ENCODE measurements at regions not wholly inside any gene's neighbourhood (a gene's known extent, or its start where the extent isn't known, plus 50 kb on each side); places are given as distances from the start of the nearest gene placed in this dataset.

DNA sequence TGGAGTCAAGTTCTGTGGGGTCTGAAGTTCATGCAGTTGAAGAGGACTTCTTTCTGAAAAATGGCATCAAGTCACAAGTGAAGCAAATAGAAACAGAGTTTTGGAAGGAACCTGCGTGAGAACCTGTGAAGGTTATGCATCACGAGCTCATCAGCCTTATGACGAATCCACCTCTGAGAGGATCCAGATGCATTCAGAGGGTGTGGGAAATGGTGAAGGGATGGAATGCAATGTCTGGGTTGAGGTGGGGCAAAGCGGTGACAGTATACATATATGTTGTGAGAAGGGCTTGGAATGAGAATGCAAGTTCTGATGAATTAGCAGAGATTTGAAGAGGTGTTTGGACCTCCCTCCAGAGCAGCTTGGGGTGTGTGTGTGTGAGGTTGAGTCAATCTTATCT, 382.1 kb upstream of the TBL1XR1 start:
- no peak for DNase-seq

DNA sequence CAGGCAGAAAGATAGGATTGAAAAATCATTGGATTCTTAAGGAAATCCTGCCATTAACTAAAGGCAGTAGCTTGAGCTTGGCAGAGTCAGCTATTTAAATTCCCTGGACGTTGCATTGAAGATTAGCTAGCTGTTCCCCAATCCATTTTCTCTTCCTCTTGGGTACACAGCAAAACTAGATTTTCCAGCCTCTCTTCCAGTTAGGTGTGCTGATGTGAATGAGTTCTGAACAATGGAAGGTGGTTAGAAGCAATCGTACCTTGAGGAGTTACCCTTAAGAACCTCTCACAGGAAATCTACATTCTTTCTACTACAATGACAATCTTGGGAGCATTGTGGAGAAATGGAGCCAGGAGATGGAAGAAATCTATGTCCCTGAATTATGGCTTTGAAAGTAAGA, 383.2 kb upstream of the TBL1XR1 start:
- DNase-seq: no peak

DNA sequence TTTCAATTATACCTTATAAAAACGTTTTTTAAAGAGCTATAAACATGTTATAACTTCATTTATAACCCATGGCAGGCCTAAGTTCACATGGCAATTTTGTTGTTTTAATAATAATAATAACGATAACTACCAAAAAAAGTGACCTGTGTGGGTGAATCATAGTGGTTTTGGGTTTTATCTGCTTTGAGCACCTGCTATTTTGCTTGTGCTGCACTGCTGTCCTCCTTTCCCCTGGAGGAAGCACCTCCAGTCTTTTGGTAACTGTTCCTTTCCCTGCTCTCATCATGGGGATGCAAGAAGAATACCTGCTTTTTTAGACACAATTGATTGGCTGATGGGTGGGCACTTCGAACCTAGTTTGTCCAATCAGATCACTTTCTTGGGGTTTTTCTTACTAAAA, 388.0 kb upstream of the TBL1XR1 start:
- DNase-seq: no peak

DNA sequence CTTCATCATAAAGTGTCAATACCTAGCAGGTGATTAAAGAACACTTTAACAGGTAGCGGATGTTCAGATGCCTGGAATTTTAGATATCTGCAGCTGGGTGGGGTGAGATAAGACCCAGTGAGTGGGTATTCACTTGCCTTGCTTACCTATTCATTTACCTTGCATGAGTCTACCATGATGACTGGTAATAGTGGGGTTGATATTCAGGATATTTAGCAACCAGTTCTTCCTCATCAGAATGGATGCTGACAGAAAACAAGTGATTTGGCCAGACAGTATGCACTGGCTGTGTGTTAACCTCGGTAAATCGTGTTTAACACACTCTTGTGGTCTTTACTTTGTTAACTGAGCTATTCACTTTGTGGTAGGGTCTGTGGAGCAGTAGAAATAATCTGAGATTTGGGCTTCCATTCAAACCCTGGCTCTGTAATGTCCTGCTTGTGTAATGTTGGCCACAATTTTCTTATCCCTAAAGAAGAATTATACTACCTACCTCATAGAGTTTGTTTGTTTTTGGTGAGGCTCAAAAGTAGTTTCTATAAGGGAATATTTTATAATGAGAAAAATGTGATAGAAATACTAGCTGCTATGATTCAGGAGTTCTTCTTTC, 391.9 kb upstream of the TBL1XR1 start:
- DNase-seq: no peak

DNA sequence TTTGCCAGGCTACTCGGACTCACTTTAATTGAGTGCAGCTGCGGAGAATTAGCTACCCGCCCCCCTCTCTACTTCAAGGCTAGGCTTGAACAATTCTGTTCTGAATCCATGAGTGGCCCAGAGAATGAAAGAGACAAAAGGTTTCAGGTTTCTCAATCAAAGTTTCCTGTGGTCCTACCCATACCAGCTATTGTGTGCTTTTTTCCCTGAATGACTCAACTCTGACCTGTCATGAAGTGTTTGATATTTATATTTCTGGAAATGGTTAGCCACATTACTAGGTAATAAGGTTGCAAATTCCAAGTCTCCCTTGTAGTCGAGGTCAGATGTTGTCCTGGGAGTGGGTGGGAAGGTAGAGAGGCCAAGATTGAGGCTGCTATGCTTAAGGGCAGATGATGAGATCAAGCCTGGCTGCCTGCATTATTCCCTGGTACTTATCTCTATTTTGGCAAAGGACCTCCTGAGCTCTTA, 392.7 kb upstream of the TBL1XR1 start:
- no peak for DNase-seq

DNA sequence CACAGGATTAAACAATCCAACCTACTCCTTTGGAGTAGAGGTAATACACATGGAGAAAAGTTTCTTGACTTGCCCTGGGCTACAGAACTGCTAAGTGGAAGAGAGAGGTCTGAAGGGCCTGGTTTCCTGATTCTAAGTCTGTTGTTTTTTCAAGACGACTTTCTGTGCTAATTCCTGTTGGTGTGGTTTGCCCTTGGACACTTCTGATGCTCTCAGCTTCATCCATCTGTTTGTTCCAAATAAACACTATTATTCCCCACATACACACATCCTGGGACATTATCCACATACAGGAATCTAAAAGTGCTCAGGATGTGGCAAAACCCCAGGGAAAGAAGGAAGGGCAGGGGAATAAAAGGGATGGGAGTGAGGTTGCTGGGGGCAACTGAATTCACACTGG, 393.5 kb upstream of the TBL1XR1 start:
- DNase-seq: no peak

DNA sequence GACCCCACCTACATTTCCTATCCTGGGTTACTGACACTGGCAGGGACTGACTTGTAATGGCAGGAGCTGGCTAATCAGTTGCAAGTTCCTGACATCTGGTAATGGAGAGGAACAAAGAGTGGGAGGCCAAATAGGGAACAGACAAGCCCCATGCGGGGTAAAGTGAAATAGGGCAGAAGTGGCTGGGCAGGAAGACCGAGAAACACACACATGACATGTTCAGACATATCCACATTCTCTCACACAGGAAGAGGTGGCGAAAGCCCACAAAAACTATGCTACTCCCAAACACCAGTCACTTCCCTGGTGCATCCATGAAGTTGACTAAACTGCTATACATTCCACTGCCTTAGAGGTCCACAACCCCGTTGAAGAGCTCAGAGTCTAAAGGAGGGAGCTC, 394.1 kb upstream of the TBL1XR1 start:
- DNase-seq: no peak

DNA sequence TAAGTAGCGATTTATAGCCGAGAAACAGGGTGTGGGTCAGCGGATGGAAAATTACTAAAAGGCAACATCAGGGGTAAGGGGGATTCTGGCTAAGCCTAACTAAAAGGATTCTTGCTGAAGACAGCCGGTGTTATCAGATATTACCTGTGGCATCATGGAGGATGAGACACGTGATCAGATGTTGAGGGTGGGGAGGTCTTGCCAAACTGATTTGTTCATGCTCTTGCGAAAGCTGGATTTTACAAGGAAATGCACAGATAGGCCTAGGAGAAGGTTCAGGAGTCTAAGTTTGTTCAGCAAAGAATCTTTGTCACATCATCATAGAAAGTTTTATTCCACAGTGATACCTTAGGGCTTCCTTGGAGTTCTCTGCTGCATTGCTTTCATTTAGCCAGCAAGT, 396.8 kb upstream of the TBL1XR1 start:
- DNase-seq: no peak

DNA sequence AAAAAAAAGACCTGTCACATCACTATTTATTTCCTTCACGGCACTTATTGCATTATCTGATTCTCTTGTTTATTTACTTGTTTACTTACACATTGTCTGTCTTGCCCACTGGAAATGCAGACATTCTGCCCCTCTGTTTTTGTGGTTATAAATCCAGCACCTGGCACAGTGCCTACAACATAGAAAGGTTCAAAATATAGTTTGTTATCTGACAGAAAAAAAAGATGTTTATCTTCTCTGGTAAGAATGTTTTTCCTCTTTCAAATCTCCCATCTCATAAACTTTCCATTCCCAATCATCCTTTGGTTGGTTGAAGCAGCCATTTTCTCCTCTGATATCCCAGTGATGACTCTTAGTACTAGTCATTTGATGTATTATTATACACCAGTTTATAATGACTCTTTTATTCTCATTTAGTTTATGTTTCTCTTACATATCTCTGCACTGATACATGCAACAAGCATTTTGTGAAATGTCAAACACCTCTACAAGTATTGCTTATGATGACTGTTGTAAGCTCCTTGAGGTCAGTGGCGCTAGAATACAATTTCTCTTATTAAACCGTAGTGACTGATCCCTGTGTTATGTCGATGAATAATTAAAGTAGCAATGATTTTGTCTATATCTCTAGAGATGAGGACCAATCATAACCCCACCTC, 398.4 kb upstream of the TBL1XR1 start:
- DNase-seq: no peak

DNA sequence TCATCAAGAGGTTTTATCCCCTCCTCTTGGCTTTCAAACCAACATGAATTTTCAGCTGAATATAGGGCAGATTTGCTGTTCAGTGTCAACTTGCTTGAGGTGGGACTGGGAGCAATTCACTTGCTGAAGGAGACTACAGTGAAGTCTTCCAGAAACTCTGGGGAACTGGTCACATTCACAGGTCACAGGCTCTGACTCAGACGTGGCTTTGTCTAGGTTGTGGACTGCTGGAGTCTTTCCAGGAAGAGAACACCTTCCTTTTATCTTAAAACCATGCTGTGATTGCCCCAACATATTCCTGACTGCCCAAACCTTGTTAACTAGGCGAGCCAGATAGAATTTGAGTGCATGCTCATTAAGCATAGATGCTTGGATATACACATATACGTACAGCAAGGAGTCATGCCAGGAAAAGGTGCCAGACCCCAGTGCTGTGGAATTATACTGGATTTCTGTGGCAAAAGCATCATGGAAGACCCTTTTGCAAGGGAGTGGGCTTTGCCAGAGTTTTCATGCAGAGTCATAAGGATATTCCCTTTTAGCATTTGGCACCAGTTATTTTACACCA, 399.1 kb upstream of the TBL1XR1 start:
- DNase-seq: no peak

DNA sequence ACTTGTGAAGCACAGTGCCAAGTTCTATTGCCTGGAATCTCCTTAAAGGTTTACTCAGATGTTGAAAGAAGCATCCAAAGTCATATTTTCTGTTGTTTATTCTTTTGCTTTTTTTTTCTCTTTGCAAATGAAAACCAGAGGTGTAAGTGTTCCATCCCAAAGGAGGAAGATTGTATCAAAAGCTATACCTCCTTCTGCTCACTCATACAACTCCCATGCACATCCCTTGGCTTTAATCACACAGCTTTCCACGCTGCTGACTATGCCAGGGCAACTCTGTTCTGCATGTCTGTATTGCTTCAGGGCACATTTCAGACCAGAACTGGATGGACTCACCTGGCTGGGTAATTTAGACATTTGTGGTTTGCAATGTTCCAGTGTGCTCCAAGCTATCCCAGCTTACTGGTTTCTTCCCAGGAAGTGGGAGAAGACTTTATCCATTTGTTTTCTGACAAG, 399.6 kb upstream of the TBL1XR1 start:
- DNase-seq: no peak

DNA sequence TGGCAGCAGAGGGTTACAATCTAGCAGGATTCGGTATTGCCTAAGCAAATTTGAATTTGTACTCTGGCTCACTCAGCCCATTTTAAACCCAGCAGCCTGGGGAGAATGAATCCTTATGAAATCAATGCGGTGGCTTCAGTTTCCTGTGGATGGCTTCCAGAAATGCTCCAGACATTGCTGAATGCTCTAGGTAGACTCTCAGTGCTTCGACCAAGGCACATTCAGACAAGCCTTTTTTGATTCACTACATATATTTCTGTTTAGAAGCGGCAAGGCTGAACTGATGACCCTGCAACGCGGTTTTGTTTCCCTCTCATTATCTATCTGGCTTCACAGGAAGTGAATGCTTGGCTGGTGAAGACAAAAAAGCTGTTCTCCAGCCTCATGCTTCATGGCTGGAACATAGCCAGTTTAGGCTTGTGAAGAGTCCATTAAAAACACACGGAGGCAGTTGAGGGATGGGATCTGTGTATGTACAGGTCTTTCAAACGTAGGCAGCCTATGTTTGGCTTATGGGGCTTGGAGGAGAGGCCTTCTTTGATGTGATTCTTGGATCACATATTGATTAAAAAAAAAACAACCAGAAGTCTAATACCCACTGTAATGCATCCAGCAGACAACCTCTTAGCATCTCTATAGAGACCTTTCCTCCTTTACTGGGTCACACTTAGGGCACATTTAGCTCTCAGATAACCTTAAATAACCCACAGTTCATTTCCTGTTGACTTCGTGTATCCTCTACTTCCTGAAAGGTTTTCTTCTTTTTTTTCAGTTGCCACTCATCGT, 400.2 kb upstream of the TBL1XR1 start:
- DNase-seq: no peak

DNA sequence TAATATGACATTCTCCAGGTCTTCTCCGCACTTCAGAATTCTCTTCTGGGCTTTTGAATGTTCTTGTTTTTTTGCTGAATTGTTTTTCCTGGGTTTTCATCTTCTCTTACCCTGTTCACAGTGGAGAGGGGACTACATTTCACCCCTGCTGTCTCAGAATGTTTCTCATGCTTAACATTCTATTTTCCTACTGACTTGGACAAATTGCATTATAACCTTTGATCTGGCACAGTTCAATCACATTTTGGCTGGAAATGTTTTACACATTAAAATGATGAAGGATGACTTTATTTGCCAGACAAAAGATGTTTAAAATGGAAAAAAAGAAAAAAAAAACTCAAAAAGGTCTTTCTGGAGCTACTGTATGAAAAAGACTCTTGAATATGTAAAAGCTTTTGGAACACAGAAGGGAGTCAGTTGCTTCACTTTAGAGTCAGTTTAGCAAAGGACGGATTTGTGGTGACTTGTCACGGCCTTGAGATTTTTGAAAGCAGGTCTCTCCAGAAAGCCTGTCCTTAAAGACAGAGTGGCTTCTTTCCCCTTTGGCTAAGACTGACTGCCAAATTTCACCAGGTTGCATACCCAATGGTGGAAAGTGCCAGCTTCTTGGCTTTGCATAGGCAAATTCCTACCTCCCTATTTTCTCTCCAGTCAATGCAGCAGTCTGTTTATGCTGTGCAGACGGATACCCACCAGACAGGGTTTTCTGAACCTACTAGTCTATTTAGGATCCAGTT, 401.0 kb upstream of the TBL1XR1 start:
- DNase-seq: no peak

DNA sequence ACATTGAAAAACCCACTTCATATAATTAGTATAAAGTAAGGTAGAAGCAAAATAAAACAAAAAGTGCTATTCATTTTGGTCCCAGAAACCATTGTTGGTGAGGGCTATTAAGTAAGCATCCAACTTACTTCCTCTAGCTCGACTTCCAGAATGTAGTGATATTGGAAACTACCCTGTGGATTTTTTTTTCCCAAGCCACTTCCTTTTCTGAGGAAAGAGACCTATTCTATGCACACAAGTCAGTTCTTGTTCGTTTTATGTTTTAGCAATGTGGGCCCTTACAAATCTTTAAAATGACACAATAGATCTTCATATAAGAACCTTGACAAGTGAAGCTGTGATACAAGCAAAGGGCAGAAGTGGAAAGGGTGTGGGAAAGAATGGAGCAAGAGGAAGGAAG, 402.0 kb upstream of the TBL1XR1 start:
- no peak for DNase-seq

DNA sequence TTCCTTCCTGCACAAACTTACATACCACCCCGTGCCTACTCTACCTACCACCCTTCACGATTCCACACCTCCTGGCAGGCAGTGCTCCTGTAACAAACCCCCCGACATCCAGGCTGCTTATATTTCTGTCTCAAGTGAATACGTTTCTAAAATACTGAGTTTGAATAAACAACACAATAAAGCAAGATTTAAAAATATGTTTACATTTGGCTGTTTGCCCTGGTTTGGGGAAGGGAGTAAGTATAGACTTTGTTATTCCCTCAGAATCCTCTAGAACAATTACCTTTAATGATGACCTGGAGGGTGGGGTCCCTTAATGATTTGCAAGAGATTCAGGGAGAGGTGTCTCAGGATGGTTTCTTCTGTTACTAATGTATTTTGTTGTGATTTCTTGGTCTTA, 402.6 kb upstream of the TBL1XR1 start:
- no peak for DNase-seq

DNA sequence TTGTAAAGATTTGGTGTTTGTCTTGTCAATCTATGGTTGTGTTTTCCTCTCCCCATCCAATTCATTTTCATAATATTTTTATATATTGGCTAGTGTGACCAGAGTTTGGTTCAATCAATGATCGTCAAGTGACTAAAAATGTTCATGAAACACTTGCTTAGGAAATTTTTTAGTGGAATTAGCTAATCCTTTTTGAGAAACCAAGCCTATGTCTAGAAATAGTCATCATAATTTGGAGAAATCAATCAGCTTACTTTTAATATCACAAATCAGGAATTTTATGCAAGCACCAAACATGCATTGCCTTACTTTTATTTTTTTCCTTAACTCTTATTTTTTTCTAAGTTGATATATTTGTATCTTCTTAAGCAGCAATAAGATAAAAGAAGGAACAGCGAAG, 403.1 kb upstream of the TBL1XR1 start:
- no peak for DNase-seq

DNA sequence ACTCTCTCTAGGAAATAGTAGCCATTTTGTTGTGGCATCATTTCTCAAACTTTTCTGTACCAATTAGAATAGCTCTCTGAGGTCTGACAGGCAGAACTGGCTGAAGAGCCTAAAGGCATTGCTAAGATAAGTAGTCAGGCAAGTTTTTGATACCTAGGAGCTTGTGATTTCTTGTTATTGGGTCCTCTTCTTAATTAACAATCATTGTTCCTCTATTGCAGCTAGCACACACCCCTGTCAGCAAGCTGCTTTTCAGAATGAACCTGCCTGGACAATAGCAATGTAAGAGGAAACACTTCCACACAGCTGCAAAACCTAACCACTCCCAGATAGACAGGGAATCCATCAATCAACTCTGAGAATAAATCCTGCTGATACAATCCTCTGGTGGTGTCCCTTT, 403.9 kb upstream of the TBL1XR1 start:
- DNase-seq: no peak

DNA sequence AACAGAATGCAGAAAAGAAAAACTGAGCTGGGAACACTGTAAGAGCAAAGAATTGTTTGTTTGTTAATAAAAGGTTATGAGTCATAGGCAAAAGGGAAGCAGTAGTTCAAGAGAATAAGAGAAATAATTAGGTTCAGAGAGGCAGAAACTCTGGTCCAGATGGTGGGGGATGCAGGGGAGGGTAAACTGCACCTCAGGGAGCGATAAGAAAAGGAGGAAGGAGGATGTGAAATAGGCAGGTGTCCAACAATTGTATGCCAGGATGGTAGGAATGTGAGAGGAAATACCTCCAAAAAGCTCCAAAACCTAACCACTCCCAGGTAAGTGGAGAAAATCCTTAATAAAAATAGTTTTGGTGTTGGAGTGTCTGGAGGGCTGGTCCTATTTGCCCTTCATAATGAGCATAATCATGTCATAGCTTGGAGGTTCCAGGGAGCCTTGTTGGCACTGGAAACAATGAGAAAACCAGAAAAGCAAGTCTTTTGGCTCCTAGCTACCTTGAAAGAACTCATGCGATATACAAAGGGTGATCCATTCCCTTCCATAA, 405.4 kb upstream of the TBL1XR1 start:
- DNase-seq: no peak

DNA sequence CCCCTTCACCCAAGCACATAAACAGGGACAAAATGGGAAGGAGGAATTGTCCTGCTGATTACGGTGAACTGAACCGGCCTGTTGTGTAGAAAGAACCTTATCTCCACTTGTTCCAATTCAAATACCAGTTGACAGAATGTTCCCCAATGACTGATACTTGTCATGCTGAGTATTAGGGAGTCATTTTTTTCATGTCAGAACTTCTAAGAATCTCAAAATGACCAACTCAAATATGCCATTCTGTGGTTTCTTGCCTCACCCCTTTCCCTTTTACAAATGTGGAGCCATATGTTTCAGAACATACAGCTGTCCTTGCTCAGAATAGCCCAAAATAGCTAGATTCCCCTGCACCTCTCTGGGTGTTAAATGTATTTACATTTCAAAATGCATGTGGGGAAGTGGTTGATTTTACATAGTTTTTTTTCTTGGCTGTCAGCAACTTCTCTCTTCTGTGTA, 405.9 kb upstream of the TBL1XR1 start:
- DNase-seq: no peak

DNA sequence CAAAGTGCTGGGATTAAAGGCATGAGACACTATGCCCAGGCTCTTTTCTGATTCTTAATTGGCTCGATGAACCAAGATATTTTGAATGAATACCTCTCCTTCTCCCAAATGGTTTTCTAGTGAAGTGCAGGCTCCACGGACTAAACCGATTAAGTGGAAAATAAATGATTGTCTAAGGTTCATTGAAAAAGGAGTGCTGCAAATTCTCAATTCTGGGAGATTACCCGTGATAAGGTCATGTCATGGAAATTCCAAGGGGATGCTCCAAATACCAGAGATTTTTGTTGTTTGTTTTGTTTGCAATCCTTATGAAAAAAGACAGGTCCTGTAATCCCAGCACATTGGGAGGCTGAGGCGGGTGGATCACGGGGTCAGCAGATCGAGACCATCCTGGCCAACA, 406.9 kb upstream of the TBL1XR1 start:
- no peak for DNase-seq

DNA sequence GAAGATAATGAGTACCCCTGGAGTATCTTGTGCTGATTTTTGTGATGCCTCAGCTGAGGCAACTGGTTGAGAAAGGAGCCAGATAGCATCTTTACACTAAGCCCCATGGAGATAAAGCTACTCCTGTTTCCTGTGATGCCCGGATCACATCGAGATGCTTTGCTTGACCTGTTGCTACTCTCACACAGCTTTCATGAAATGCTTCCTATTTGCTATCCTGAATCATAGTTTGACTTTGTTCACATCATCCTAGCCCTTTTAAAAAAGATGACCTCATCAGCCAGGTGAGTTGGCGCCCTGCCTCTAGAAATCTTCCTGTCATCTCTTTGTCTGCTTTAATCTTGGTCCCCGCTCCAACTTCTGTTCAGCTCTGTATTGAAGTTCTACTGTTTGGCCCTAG, 409.6 kb upstream of the TBL1XR1 start:
- no peak for DNase-seq

DNA sequence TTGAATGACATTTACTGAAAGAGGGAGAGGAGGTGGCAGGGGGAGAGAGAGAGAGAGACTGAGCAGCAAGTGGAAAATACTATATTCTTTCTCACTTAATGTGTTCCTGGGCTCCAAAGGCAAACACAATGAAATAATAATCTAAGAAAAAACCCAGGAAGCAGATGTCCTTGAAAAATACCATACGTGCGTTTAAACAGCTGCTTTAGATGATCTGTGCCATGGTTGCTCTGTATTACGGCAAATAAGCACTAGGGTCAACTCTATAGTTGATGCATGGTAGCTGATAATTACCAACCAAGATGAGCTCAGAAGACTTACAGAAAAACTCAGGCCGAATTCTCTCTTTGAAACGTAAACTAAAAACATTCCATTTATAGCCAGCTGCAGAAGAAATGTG, 410.3 kb upstream of the TBL1XR1 start:
- no peak for DNase-seq

DNA sequence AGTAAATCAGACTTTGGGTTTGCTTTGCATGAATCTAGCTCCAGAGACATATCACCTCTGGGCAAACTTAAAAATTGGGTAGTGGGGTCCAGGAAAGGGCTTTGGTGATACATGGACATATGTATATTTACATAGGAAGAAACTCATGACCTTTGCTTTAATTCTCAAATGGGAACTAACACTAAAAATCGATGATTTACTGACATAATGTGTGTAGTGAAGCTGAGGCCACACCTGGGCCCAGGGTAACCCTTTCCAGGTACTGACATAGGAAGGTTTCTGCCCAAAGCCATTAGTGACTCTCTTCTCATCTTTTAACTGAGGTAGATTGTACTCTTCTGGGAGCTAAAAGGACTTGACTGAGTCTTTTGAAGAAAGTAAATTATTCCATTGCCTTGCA, 411.2 kb upstream of the TBL1XR1 start:
- DNase-seq: no peak

Measured in NK-92 treated with Interleukin-12 subunit alpha and Interleukin-12 subunit beta, amount 100 ng/mL, for 24 hours (cell line).